Sigmoid colon (tissue), 4 donors: ENCODE measurements at regions not wholly inside any gene's neighbourhood (a gene's known extent, or its start where the extent isn't known, plus 50 kb on each side); places are given as distances from the start of the nearest gene placed in this dataset.

Experiments
- CTCF ChIP-seq, 4 experiments: fragments of 450-650 bp in 3 of 4; fragments of 200-600 bp in 1 of 4; IDR thresholded peaks; one replicate each; pipeline ENCODE4 v1.5.1; 2016 to 2019; ENCODE audit warnings: antibody characterized with exemption in 4 of 4, mild to moderate bottlenecking in 3 of 4, moderate library complexity in 2 of 4
- EP300 ChIP-seq, 4 donors: sonication (generic); formaldehyde crosslinking; IDR thresholded peaks; one replicate each; pipeline ENCODE4 v1.6.1; 2017; ENCODE audit warnings: antibody characterized with exemption in 4 of 4
- POLR2A ChIP-seq, 2 donors: fragments of 450-650 bp; IDR thresholded peaks; one replicate each; pipeline ENCODE4 v1.6.1; 2016; ENCODE audit warnings: antibody characterized with exemption in 2 of 2, mild to moderate bottlenecking in 2 of 2, moderate library complexity in 2 of 2

- no peak for TF ChIP-seq CTCF (IDR thresholded peaks at IDR 0.05)
- no peak for TF ChIP-seq POLR2A (IDR thresholded peaks at IDR 0.05)
- no peak for TF ChIP-seq EP300 (IDR thresholded peaks at IDR 0.05)
Measured at GRCh38 chr2:172270278-172271079, 156.9 kb upstream of the ITGA6 start.
